VCaP (cell line): ENCODE measurements at regions not wholly inside any gene's neighbourhood (a gene's known extent, or its start where the extent isn't known, plus 50 kb on each side); places are given as distances from the start of the nearest gene placed in this dataset.

Source experiments
- H3K27ac ChIP-seq: fragments of 450-650 bp; 2 replicates; pipeline ENCODE4 v1.5.1; 2017
- TF ChIP-seq, protein P1 (sequence below): fragments of 450-650 bp; conservative IDR thresholded peaks from 2 replicates; pipeline ENCODE4 v1.5.1; 2017; ENCODE audit warnings: mild to moderate bottlenecking, moderate library complexity

DNA sequence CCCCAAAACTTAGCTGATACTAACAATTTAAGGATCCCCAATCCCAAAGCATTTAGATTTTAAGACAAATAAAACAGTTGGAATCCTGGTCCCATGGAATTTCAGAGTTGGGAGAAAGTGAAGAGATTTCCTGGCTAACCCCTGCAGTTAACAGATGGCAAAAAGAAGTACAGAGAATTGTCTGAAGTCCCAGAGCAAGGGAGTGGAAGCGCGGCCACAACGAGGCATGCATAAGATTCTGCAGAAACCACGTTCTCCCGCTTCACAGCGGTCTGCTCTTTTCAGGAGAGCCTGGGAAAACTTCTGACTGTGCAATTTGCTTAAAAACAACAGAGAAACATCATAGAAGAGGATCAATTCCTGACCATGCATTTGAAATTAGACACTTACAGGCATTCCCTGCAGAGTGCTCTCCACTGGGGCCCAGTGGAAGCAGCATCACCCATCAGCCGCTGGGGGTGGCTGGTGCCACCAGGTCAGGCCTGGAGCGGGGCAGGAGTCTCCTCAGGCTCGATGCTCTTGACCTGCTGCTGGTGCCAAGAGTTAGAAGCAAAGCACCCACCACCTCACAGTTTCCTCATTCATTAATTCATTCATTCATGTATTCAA, 226.7 kb upstream of the POU3F1 start:
- TF ChIP-seq, protein P1, sequence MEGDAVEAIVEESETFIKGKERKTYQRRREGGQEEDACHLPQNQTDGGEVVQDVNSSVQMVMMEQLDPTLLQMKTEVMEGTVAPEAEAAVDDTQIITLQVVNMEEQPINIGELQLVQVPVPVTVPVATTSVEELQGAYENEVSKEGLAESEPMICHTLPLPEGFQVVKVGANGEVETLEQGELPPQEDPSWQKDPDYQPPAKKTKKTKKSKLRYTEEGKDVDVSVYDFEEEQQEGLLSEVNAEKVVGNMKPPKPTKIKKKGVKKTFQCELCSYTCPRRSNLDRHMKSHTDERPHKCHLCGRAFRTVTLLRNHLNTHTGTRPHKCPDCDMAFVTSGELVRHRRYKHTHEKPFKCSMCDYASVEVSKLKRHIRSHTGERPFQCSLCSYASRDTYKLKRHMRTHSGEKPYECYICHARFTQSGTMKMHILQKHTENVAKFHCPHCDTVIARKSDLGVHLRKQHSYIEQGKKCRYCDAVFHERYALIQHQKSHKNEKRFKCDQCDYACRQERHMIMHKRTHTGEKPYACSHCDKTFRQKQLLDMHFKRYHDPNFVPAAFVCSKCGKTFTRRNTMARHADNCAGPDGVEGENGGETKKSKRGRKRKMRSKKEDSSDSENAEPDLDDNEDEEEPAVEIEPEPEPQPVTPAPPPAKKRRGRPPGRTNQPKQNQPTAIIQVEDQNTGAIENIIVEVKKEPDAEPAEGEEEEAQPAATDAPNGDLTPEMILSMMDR = no peak
- H3K27ac ChIP-seq = no peak overlapping the region

GRCh38 chr1:38272515-38272914, 225.9 kb upstream of the POU3F1 start:
- TF ChIP-seq, protein P1 = no peak
- no peak overlapping the region for H3K27ac ChIP-seq

- TF ChIP-seq, protein P1 = no peak
- no peak overlapping the region for H3K27ac ChIP-seq
Observed at GRCh38 chr1:38270849-38271633, 224.4 kb upstream of the POU3F1 start.

DNA sequence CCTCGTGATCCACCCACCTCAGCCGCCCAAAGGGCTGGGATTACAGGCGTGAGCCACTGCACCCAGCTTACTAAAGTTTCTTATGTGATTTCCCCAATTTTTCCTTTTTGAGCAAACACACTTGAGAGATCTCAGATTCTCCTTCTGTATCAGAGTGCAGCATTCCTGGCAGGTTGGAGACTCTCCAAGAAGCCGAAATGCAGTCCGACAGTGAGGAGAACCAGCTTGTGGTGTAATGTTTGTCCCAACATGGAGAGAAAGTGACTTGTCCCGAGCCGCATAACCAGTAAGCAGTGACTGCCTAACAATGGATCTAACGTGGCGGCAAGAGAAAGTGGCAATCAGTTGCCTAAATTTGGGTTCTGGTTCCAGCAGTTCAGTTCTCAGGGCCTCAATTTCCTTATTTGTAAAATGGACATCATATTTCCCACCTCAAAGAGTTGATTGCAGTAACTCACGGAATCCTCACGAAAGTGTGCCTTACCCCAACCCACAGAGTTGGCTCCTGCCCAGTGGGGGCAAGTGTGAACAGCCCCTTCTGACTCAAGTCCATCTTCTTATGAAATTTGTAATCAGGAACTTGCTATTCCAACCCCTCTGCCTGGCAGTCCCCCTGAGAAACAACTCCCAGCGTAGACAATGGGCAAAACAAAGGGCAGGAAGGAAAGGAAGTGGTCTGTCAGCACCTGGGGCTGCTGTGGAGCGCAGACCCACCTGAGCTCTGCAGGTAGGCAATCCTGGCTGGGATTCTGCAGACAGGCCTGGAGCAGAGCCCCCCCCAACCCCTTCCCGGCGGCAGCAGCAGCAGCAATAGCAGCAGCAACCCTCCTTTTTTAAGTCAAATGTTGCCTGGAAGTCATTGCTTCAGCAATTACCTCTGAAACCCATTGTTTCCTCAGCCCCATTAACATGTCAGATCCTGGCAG, 223.6 kb upstream of the POU3F1 start:
- H3K27ac ChIP-seq = no peak overlapping the region
- TF ChIP-seq, protein P1 = no peak

- no peak overlapping the region for H3K27ac ChIP-seq
- TF ChIP-seq, protein P1 = no peak
Observed at GRCh38 chr1:38268226-38268625, 221.6 kb upstream of the POU3F1 start.

DNA sequence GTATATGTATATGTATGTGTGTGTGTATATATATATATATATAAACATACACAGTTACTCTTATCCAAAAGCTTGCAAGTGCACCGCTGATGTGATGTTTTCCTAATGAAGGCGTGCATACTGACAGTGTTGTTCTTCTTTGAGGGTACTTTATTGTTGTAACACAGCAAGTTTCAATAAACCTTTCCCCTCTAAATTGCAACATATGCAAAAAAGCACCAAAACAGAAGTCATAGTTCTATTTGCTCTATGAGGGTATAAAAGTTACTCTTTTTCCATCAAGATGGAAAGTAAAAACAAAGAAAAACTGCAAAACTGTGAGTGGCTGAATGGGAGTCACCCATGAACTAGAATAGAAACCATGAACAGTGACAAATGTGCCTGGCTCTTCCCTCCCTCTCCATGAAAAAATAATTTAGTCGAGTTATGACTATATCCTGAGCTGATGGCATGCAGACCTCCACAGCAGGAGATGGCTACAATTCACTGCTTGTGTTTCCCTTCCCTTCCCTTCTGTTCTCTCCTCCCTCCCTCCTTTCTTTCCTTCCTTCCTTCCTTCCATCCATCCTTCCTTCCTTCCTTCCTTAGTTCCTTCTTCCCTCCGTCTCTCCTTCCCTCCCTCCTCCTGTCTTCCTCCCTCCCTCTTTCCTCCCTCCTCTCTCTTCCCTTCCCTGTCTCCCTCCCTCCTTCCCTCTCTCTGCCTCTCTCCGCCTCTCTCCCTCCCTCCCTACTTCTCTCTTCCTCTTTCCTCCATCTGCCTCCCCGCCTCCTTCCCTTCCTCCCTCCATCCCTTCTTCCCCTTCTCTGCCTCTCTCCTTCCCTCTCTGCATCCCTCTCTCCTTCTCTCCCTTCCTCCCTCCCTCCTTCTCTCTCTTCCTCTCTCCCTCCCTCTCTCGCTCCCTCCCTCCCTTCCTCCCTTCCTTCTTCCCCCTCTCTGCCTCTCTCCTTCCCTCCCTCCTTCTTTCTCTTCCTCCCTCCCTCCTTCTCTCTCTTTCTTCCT, 220.7 kb upstream of the POU3F1 start:
- TF ChIP-seq, protein P1 = no peak

More for the DNA sequence above, 220.7 kb upstream of the POU3F1 start:
- no peak overlapping the region for H3K27ac ChIP-seq
